ENCODE measurements at regions not wholly inside any gene's neighbourhood (a gene's known extent, or its start where the extent isn't known, plus 50 kb on each side); places are given as distances from the start of the nearest gene placed in this dataset.

- Mint-ChIP-seq H3K9me3 (ENCODE audit: low read depth, unreplicated experiment) (peaks cover 18% of the 10 kb centered on the region), H3K27me3 (ENCODE audit: unreplicated experiment) (no peaks in the 10 kb centered on the region), H3K4me1 (ENCODE audit: low read depth, unreplicated experiment) (no peaks in the 10 kb centered on the region), H3K4me3 (ENCODE audit: low read depth, unreplicated experiment) (no peak overlapping the region), H3K27ac (ENCODE audit: unreplicated experiment) (no peak overlapping the region), H3K36me3 (ENCODE audit: insufficient read depth, unreplicated experiment) (no peaks in the 10 kb centered on the region)
- intact Hi-C loops (cut with micrococcal nuclease; ENCODE audit: unreplicated experiment): loop anchor here (10.0 kb wide), 1 partner anchor 61 kb away; no protein-coding TSS in a partner anchor
- DNase-seq: no peak
- no peak for TF ChIP-seq CTCF (IDR thresholded peaks at IDR 0.05; ENCODE audit: unreplicated experiment)
- CTCF ChIA-PET: no interaction called here
- no TSS peak for BruUV-seq (replicated peaks)
These were observed 1096.1 kb upstream of the EEF2KMT start for GRCh38 chr16:6193718-6194117.

GRCh38 chr16:6192984-6193383, 1095.4 kb upstream of the EEF2KMT start:
- no peak for TF ChIP-seq CTCF (IDR thresholded peaks at IDR 0.05; ENCODE audit: unreplicated experiment)
- BruUV-seq (replicated peaks): no TSS peak
- Mint-ChIP-seq H3K4me3 (ENCODE audit: low read depth, unreplicated experiment) (no peak overlapping the region), H3K27ac (ENCODE audit: unreplicated experiment) (no peak overlapping the region), H3K36me3 (ENCODE audit: insufficient read depth, unreplicated experiment) (no peaks in the 10 kb centered on the region), H3K4me1 (ENCODE audit: low read depth, unreplicated experiment) (no peaks in the 10 kb centered on the region), H3K27me3 (ENCODE audit: unreplicated experiment) (no peaks in the 10 kb centered on the region), H3K9me3 (ENCODE audit: low read depth, unreplicated experiment) (peaks cover 15% of the 10 kb centered on the region)
- no peak for DNase-seq
- CTCF ChIA-PET: no interaction called here
- intact Hi-C loops (cut with micrococcal nuclease; ENCODE audit: unreplicated experiment): loop anchor here (10.0 kb wide), 1 partner anchor 62 kb away; no protein-coding TSS in a partner anchor

- CTCF ChIA-PET: no interaction called here
- Mint-ChIP-seq H3K36me3 (ENCODE audit: insufficient read depth, unreplicated experiment) (no peaks in the 10 kb centered on the region), H3K9me3 (ENCODE audit: low read depth, unreplicated experiment) (peaks cover 15% of the 10 kb centered on the region), H3K4me3 (ENCODE audit: low read depth, unreplicated experiment) (no peak overlapping the region), H3K27ac (ENCODE audit: unreplicated experiment) (no peak overlapping the region), H3K27me3 (ENCODE audit: unreplicated experiment) (no peaks in the 10 kb centered on the region), H3K4me1 (ENCODE audit: low read depth, unreplicated experiment) (no peaks in the 10 kb centered on the region)
- TF ChIP-seq CTCF (IDR thresholded peaks at IDR 0.05; ENCODE audit: unreplicated experiment): no peak
- intact Hi-C loops (cut with micrococcal nuclease; ENCODE audit: unreplicated experiment): loop anchor here (10.0 kb wide), 1 partner anchor 62 kb away; no protein-coding TSS in a partner anchor
- DNase-seq: no peak
- BruUV-seq (replicated peaks): no TSS peak
These were observed 1094.9 kb upstream of the EEF2KMT start for GRCh38 chr16:6192532-6192931.

- H3K27me3 Mint-ChIP-seq (ENCODE audit: unreplicated experiment): no peaks in the 10 kb centered on the region
- DNase-seq: no peak
- no peak overlapping the region for H3K27ac Mint-ChIP-seq (ENCODE audit: unreplicated experiment)
- no peak overlapping the region for H3K4me3 Mint-ChIP-seq (ENCODE audit: low read depth, unreplicated experiment)
- CTCF ChIA-PET: no interaction called here
- intact Hi-C loops (cut with micrococcal nuclease; ENCODE audit: unreplicated experiment): loop anchor here (10.0 kb wide), 1 partner anchor 64 kb away; no protein-coding TSS in a partner anchor
- H3K9me3 Mint-ChIP-seq (ENCODE audit: low read depth, unreplicated experiment): peaks cover 10% of the 10 kb centered on the region
- no TSS peak for BruUV-seq (replicated peaks)
- no peaks in the 10 kb centered on the region for H3K36me3 Mint-ChIP-seq (ENCODE audit: insufficient read depth, unreplicated experiment)
- TF ChIP-seq CTCF (IDR thresholded peaks at IDR 0.05; ENCODE audit: unreplicated experiment): no peak
- no peaks in the 10 kb centered on the region for H3K4me1 Mint-ChIP-seq (ENCODE audit: low read depth, unreplicated experiment)
These were observed 1093.2 kb upstream of the EEF2KMT start for GRCh38 chr16:6190776-6191175.

Measured in Calu3 (cell line).